GM23338 (cell line): ENCODE measurements at regions not wholly inside any gene's neighbourhood (a gene's known extent, or its start where the extent isn't known, plus 50 kb on each side); places are given as distances from the start of the nearest gene placed in this dataset.

Experiments used
- ATAC-seq: fragments of 200-7000 bp; cut with Tn5 transposase; 3 replicates; pipeline ENCODE4 v1.9.1; 2020
- DNase-seq: peaks from one replicate; pipeline ENCODE4 v3.0.0-alpha.2; 2015; ENCODE audit warnings: low spot score
- H2AFZ ChIP-seq: fragments of 200-600 bp; sonication (generic); 2 replicates; pipeline ENCODE4 v1.8.0; 2016; ENCODE audit warnings: antibody characterized with exemption, mild to moderate bottlenecking, moderate library complexity
- H3F3A ChIP-seq: fragments of 200-600 bp; sonication (generic); replicated peaks from 2 replicates; pipeline ENCODE4 v1.8.0; 2017; ENCODE audit warnings: antibody characterized with exemption, mixed run types, low read depth
- H3K27ac ChIP-seq: fragments of 200-600 bp; sonication (generic); 2 replicates; pipeline ENCODE4 v1.6.1; 2016; ENCODE audit warnings: low read depth
- H3K27me3 ChIP-seq: fragments of 200-600 bp; sonication (generic); 2 replicates; pipeline ENCODE4 v1.8.0; 2016; ENCODE audit warnings: mild to moderate bottlenecking, mixed run types, moderate library complexity; ENCODE audit not compliant: insufficient read depth
- H3K36me3 ChIP-seq: fragments of 200-600 bp; sonication (generic); 2 replicates; pipeline ENCODE4 v1.8.0; 2016; ENCODE audit warnings: mild to moderate bottlenecking; ENCODE audit not compliant: insufficient read depth
- H3K4me1 ChIP-seq: fragments of 200-600 bp; sonication (generic); 2 replicates; pipeline ENCODE4 v1.8.0; 2016; ENCODE audit warnings: mild to moderate bottlenecking, moderate library complexity; ENCODE audit not compliant: insufficient read depth
- H3K4me2 ChIP-seq: fragments of 200-600 bp; sonication (generic); 2 replicates; pipeline ENCODE4 v1.7.1; 2017; ENCODE audit warnings: mixed run types
- H3K4me3 ChIP-seq: fragments of 200-600 bp; sonication (generic); 2 replicates; pipeline ENCODE4 v1.6.1; 2016; ENCODE audit warnings: mixed run types
- H3K79me2 ChIP-seq: fragments of 200-600 bp; sonication (generic); replicated peaks from 2 replicates; pipeline ENCODE4 v1.8.0; 2017; ENCODE audit warnings: mild to moderate bottlenecking; ENCODE audit not compliant: insufficient read depth
- H3K9me2 ChIP-seq: fragments of 200-600 bp; sonication (generic); 2 replicates; pipeline ENCODE4 v1.8.0; 2017; ENCODE audit not compliant: insufficient read depth
- H4K20me1 ChIP-seq: fragments of 200-600 bp; sonication (generic); replicated peaks from 2 replicates; pipeline ENCODE4 v1.8.0; 2017; ENCODE audit warnings: mild to moderate bottlenecking; ENCODE audit not compliant: insufficient read depth
- H3K27ac Mint-ChIP-seq: 2 replicates; pipeline ENCODE4 v1.8.0; 2020; ENCODE audit warnings: inconsistent platforms, mild to moderate bottlenecking, moderate library complexity, mixed read lengths
- H3K27me3 Mint-ChIP-seq: 3 replicates; pipeline ENCODE4 v1.8.0; 2022; ENCODE audit warnings: low read depth, mild to moderate bottlenecking, moderate library complexity, mixed read lengths, inconsistent platforms; ENCODE audit not compliant: insufficient read depth, poor library complexity
- H3K36me3 Mint-ChIP-seq: 3 replicates; pipeline ENCODE4 v1.8.0; 2021; ENCODE audit warnings: low read depth, mild to moderate bottlenecking, inconsistent platforms, moderate library complexity, mixed read lengths
- H3K4me1 Mint-ChIP-seq: 3 replicates; pipeline ENCODE4 v1.8.0; 2020; ENCODE audit warnings: mild to moderate bottlenecking, inconsistent platforms, mixed read lengths
- H3K4me3 Mint-ChIP-seq: 3 replicates; pipeline ENCODE4 v1.8.0; 2021; ENCODE audit warnings: moderate library complexity, mild to moderate bottlenecking, inconsistent platforms, mixed read lengths
- H3K9me3 Mint-ChIP-seq: 3 replicates; pipeline ENCODE4 v1.8.0; 2020; ENCODE audit warnings: moderate library complexity, mild to moderate bottlenecking, inconsistent platforms, mixed read lengths
- CREB1 ChIP-seq: fragments of 250-450 bp; sonication (Bioruptor Pico); IDR thresholded peaks from 2 replicates; pipeline ENCODE4 v1.5.0; 2020; ENCODE audit warnings: low read depth, mild to moderate bottlenecking, moderate library complexity
- CTCF ChIP-seq, 2 experiments: fragments of 200-600 bp in 1 of 2; sonication (generic) in 1 of 2; conservative IDR thresholded peaks; 2 replicates each; pipeline versions ENCODE4 v1.5.1 to v1.6.1; 2016 to 2017; ENCODE audit warnings: antibody characterized with exemption in 2 of 2, low read depth in 2 of 2, mild to moderate bottlenecking in 2 of 2, moderate library complexity in 1 of 2
- ETS1 ChIP-seq: IDR thresholded peaks from 2 replicates; pipeline ENCODE4 v1.6.1; 2016; ENCODE audit warnings: antibody characterized with exemption
- EZH2 ChIP-seq: fragments of 200-600 bp; sonication (generic); IDR thresholded peaks from one replicate; pipeline ENCODE4 v1.8.0; 2017; ENCODE audit warnings: antibody characterized with exemption, mild to moderate bottlenecking, low read depth; ENCODE audit not compliant: unreplicated experiment
- EZH2phosphoT487 ChIP-seq: fragments of 200-600 bp; sonication (generic); IDR thresholded peaks from one replicate; pipeline ENCODE4 v1.8.1; 2018; ENCODE audit warnings: antibody characterized with exemption; ENCODE audit not compliant: unreplicated experiment
- JUNB ChIP-seq: IDR thresholded peaks from one replicate; pipeline ENCODE4 v1.6.1; 2016; ENCODE audit warnings: antibody characterized with exemption; ENCODE audit not compliant: unreplicated experiment
- NANOG ChIP-seq: IDR thresholded peaks from 2 replicates; pipeline ENCODE4 v1.6.1; 2016; ENCODE audit warnings: antibody characterized with exemption, borderline replicate concordance
- POLR2AphosphoS5 ChIP-seq: IDR thresholded peaks from 2 replicates; pipeline ENCODE4 v1.6.1; 2016; ENCODE audit warnings: antibody characterized with exemption, low read depth
- REST ChIP-seq: IDR thresholded peaks from one replicate; pipeline ENCODE4 v1.6.1; 2018; ENCODE audit warnings: antibody characterized with exemption; ENCODE audit not compliant: unreplicated experiment
- STAT1 ChIP-seq: IDR thresholded peaks from one replicate; pipeline ENCODE4 v1.6.1; 2016; ENCODE audit warnings: antibody characterized with exemption; ENCODE audit not compliant: unreplicated experiment
- ZNF114 ChIP-seq: fragments of 250-450 bp; sonication (Bioruptor Pico); IDR thresholded peaks from 2 replicates; pipeline ENCODE4 v1.5.0; 2020; ENCODE audit warnings: mild to moderate bottlenecking, moderate library complexity
- ZNF331 ChIP-seq: fragments of 250-450 bp; sonication (Bioruptor Pico); IDR thresholded peaks from 2 replicates; pipeline ENCODE4 v1.5.0; 2020; ENCODE audit warnings: low read depth, mild to moderate bottlenecking, moderate library complexity
- ZNF462 ChIP-seq: fragments of 250-450 bp; sonication (Bioruptor Pico); IDR thresholded peaks from 2 replicates; pipeline ENCODE4 v1.5.0; 2020; ENCODE audit warnings: mild to moderate bottlenecking, moderate library complexity

GRCh38 chr1:88053065-88053464, 631.0 kb upstream of the PKN2 start:
- Histone ChIP-seq H3K79me2 (no peaks in the 10 kb centered on the region), H3K4me1 (no peaks in the 10 kb centered on the region), H3K27me3 (no peaks in the 10 kb centered on the region), H3K4me2 (no peak overlapping the region), H3K9me2 (peaks cover 7% of the 10 kb centered on the region; the same call in 1 of the 2 replicates), H3K4me3 (no peak overlapping the region), H3F3A (no peaks in the 10 kb centered on the region), H3K36me3 (no peaks in the 10 kb centered on the region), H4K20me1 (no peaks in the 10 kb centered on the region), H2AFZ (no peak overlapping the region), H3K27ac (no peak overlapping the region)
- ATAC-seq (no peak), DNase-seq (no peak)
- Mint-ChIP-seq H3K4me3 (no peak overlapping the region), H3K9me3 (no peaks in the 10 kb centered on the region), H3K27me3 (peaks cover 2% of the 10 kb centered on the region), H3K27ac (no peak overlapping the region), H3K36me3 (no peaks in the 10 kb centered on the region), H3K4me1 (peaks cover 8% of the 10 kb centered on the region; the same call in 2 of the 3 replicates)
- TF ChIP-seq REST (no peak), EZH2 (no peak), ZNF462 (no peak), ETS1 (no peak), EZH2phosphoT487 (no peak), NANOG (no peak), STAT1 (no peak), CTCF (conservative IDR thresholded peaks at IDR 0.05; ENCODE audit: low read depth in 2 of 2) (no peak), POLR2AphosphoS5 (no peak), CREB1 (no peak), ZNF331 (CRISPR knock-in tag) (no peak), ZNF114 (no peak), JUNB (no peak)
